Central memory CD8-positive, alpha-beta T cell (primary cell): ENCODE measurements at regions not wholly inside any gene's neighbourhood (a gene's known extent, or its start where the extent isn't known, plus 50 kb on each side); places are given as distances from the start of the nearest gene placed in this dataset.
A peak's percentile ranks its signal among the peaks of the same experiment; 100 is the strongest.
"Not testable (repeated sequence)": the region's sequence is repeated elsewhere in the genome, so short reads cannot be mapped to it uniquely, and the experiment has no call there.

ENCODE experiments used
- ATAC-seq: fragments of 150-1000 bp; cut with Tn5 transposase; replicated peaks from 2 replicates; pipeline ENCODE4 v1.10.0; 2022; ENCODE audit warnings: mild to moderate bottlenecking, moderate FRiP score, moderate number of reproducible peaks; ENCODE audit not compliant: poor library complexity, severe bottlenecking; ENCODE audit errors: extremely low read depth
- DNase-seq, 2 donors: peaks; one replicate each; pipeline ENCODE4 v3.0.0; 2021; ENCODE audit warnings: low spot score in 2 of 2
- H3K27ac Mint-ChIP-seq: one replicate; pipeline ENCODE4 v1.8.0; 2022; ENCODE audit warnings: low read depth, mild to moderate bottlenecking, moderate library complexity, mixed read lengths
- H3K27me3 Mint-ChIP-seq: one replicate; pipeline ENCODE4 v1.8.0; 2022; ENCODE audit warnings: mixed read lengths
- H3K36me3 Mint-ChIP-seq: one replicate; pipeline ENCODE4 v1.8.0; 2022; ENCODE audit warnings: mild to moderate bottlenecking, moderate library complexity, mixed read lengths; ENCODE audit not compliant: insufficient read depth
- H3K4me1 Mint-ChIP-seq: one replicate; pipeline ENCODE4 v1.8.0; 2022; ENCODE audit warnings: mixed read lengths
- H3K4me3 Mint-ChIP-seq: one replicate; pipeline ENCODE4 v1.8.0; 2022; ENCODE audit warnings: mild to moderate bottlenecking, moderate library complexity, mixed read lengths
- H3K9me3 Mint-ChIP-seq: one replicate; pipeline ENCODE4 v1.8.0; 2022; ENCODE audit warnings: mixed read lengths

DNA sequence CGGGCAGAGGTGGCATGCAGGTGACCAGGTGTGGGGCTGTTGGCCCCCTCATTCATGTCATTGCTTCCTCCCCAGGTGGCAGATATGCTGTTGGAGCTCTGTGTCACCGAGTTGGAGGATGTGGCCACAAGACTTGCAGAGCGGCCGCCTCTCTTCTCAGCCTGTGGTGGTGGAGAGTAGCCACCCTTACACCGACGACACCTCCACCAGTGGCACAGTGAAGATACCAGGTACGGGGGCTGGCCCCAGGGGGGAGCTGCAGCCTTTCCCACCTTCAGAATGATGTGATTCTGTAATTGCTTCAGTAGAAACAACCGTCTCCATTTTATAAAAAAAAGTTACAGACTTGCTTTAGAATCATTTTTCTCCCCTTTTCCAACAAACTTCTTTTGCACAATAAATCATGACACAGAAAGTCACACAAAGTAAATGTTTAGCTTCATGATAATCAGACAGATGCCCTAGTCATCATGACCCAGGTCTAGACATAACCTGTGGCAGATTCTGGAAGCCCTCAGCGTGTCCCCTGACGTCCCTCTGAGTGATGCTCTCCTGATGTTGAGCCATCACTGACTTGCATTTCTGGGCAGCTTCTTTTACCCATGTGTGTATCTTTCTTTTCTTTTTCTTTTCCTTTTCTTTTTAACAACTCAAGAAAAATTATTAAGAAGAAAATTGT, 76.0 kb upstream of the FAN1 start:
- H3K4me3 Mint-ChIP-seq = no peak overlapping the region
- no peak for ATAC-seq
- DNase-seq = no peak
- no peaks in the 10 kb centered on the region for H3K27me3 Mint-ChIP-seq
- no peaks in the 10 kb centered on the region for H3K9me3 Mint-ChIP-seq
- H3K4me1 Mint-ChIP-seq = peaks cover 21% of the 10 kb centered on the region
- no peak overlapping the region for H3K27ac Mint-ChIP-seq
- H3K36me3 Mint-ChIP-seq = peaks cover 11% of the 10 kb centered on the region

DNA sequence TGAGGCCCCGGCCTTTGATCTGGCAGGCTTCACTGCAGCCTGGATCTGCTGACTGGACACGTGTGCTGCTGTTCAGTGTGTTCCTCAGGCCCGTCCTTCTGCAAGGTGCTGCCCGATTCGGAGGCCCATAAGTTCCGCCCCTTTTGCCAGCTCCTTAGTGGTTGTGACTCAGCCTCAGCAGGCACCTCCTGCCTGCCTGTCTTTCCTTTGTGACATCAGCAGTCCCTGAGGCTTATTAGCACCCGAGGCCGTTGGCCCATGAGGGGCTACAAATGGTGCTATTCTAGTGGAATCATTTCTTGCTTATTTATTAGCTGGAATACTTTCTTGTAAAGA, 75.4 kb upstream of the FAN1 start:
- not testable (repeated sequence) for H3K27me3 Mint-ChIP-seq, H3K27ac Mint-ChIP-seq, ATAC-seq, H3K4me3 Mint-ChIP-seq, H3K9me3 Mint-ChIP-seq, DNase-seq
- Mint-ChIP-seq H3K4me1 (peaks cover 20% of the 10 kb centered on the region), H3K36me3 (peaks cover 11% of the 10 kb centered on the region)

DNA sequence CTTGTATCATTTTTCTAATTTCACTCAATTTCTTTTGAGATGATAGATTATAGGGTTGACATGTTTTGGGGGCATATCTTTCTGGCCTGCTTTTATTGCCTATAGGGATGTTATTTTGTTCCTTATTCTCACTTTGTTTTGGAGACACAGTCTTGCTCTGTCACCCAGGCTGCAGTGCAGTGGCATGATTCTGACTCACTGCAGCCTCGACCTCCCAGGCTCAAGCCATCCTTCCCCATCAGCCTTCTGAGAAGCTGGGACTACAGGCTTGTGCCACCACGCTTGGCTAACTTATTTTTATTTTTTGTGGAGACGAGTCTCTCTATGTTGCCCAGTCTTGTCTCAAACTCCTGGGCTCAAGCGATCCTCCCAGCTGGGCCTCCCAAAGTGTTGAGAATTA, 72.8 kb upstream of the FAN1 start:
- Mint-ChIP-seq H3K9me3 (no peaks in the 10 kb centered on the region), H3K27ac (no peak overlapping the region), H3K4me3 (no peak overlapping the region), H3K4me1 (peaks cover 15% of the 10 kb centered on the region), H3K36me3 (peaks cover 10% of the 10 kb centered on the region), H3K27me3 (no peaks in the 10 kb centered on the region)
- no peak for ATAC-seq
- DNase-seq = no peak

DNA sequence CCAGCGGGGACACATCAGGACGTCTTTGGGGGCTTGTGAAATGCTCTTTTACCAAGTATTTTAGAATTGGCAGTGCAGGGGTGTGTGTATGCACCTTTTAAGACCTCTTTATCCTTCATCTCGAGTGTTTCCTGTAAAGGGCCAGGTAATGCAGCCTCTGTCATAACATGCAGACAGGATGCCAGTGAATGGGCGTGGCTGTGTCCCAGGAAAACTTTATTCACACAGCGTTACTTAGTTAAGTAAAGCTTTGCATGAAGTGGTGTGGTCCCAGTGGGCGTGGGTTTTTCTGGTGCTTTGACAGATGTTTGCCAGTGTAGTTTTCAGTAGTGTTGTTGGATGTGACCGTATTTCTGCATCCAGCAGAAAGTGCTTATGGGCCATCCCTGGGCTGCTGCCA, 70.3 kb upstream of the FAN1 start:
- H3K9me3 Mint-ChIP-seq, H3K4me3 Mint-ChIP-seq, DNase-seq, H3K4me1 Mint-ChIP-seq, H3K27me3 Mint-ChIP-seq, ATAC-seq, H3K27ac Mint-ChIP-seq: not testable (repeated sequence)
- H3K36me3 Mint-ChIP-seq = peaks cover 13% of the 10 kb centered on the region

DNA sequence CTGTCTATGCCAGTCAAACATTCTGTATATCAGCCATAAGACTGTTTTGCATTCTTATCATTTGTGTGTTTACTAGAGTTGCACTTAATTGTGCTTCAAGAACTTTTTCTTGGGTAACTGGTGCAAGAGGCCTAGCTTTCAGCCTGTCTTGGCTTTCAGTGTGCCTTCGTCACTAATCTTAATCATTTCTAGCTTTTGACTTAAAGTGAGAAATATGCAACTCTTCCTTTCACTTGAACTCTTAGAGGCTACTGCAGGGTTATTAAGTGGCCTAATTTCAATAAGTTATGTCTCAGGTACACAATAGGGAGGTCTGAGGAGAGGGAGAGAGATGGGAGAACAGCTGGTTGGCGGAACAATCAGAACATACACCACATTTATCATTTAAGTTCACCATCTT, 62.1 kb upstream of the FAN1 start:
- not testable (repeated sequence) for H3K27ac Mint-ChIP-seq, H3K27me3 Mint-ChIP-seq, ATAC-seq, H3K4me3 Mint-ChIP-seq, H3K9me3 Mint-ChIP-seq, H3K36me3 Mint-ChIP-seq, DNase-seq
- H3K4me1 Mint-ChIP-seq = peaks cover 24% of the 10 kb centered on the region

DNA sequence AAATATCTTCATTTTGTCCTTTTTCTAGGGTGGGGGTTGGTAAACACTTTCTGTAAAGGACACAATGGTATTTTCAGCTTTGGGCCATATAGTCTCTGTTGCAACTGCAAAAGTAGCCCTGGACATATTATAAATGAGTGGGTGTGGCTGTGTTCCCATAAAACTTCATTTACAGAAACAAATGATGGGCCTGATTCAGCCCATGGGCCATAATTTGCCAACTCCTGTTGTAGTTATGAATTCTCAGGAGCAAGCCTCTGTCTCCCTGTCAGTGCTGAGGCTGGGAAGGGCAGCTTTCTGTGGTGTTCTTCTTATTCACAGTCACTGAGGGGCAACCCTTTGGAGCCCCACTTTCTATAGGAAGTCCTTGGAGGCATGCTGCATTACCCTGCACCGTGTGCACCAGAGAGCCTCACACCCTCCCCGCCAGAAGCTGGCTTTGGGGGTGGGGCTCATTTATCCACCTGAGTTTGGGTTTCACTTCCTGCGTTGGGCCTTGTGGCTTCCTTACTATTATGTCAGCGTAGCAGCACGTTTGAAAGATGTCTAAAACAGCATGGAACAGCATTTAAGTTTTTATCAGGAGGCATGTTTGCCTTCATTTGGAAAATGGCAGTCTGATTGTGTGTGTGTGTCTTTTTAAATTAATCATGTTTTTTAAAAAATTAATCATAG, 60.8 kb upstream of the FAN1 start:
- peak; percentile 92 for ATAC-seq
- not testable (repeated sequence) for DNase-seq, H3K9me3 Mint-ChIP-seq, H3K4me3 Mint-ChIP-seq, H3K27me3 Mint-ChIP-seq, H3K36me3 Mint-ChIP-seq
- H3K4me1 Mint-ChIP-seq = peaks cover 24% of the 10 kb centered on the region
- peak overlapping the region; percentile 17 for H3K27ac Mint-ChIP-seq

DNA sequence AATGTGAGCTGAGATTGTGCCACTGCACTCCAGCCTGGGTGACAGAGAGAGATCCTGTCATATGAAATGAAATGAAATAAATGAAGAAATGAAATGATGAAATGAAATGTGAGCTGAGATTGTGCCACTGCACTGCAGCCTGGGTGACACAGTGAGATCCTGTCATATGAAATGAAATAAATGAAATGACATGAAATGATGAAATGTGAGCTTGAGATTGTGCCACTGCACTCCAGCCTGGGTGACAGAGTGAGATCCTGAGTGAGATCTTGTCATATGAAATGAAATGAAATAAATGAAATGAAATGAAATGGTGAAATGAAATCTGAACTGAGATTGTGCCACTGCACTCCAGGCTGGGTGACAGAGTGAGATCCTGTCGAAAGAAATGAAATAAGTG, 58.2 kb upstream of the FAN1 start:
- not testable (repeated sequence) for H3K36me3 Mint-ChIP-seq, H3K4me3 Mint-ChIP-seq, ATAC-seq, H3K27me3 Mint-ChIP-seq, DNase-seq, H3K9me3 Mint-ChIP-seq, H3K27ac Mint-ChIP-seq
- peaks cover 24% of the 10 kb centered on the region for H3K4me1 Mint-ChIP-seq
